ENCODE measurements at regions not wholly inside any gene's neighbourhood (a gene's known extent, or its start where the extent isn't known, plus 50 kb on each side); places are given as distances from the start of the nearest gene placed in this dataset.

GRCh38 chr13:90680826-90681225 lies 666.7 kb upstream of the MIR17HG start:
- DNase-seq (ENCODE audit: low read depth in 2 of 2, low spot score in 1 of 2) = no peak

- DNase-seq (ENCODE audit: low read depth in 2 of 2, low spot score in 1 of 2) = no peak
Observed at GRCh38 chr13:90683711-90684131, 663.8 kb upstream of the MIR17HG start.

- no peak for DNase-seq (ENCODE audit: low read depth in 2 of 2, low spot score in 1 of 2)
Observed at GRCh38 chr13:90686442-90686841, 661.0 kb upstream of the MIR17HG start.

GRCh38 chr13:90689111-90689510 lies 658.4 kb upstream of the MIR17HG start:
- no peak for DNase-seq (ENCODE audit: low read depth in 2 of 2, low spot score in 1 of 2)

GRCh38 chr13:90690458-90691080 lies 656.9 kb upstream of the MIR17HG start:
- no peak for DNase-seq (ENCODE audit: low read depth in 2 of 2, low spot score in 1 of 2)

- no peak for DNase-seq (ENCODE audit: low read depth in 2 of 2, low spot score in 1 of 2)
Observed at GRCh38 chr13:90696254-90696653, 651.2 kb upstream of the MIR17HG start.

- no peak for DNase-seq (ENCODE audit: low read depth in 2 of 2, low spot score in 1 of 2)
Observed at GRCh38 chr13:90696656-90697055, 650.8 kb upstream of the MIR17HG start.

GRCh38 chr13:90700340-90700739 lies 647.1 kb upstream of the MIR17HG start:
- no peak for DNase-seq (ENCODE audit: low read depth in 2 of 2, low spot score in 1 of 2)

- no peak for DNase-seq (ENCODE audit: low read depth in 2 of 2, low spot score in 1 of 2)
Observed at GRCh38 chr13:90701264-90701663, 646.2 kb upstream of the MIR17HG start.

- DNase-seq (ENCODE audit: low read depth in 2 of 2, low spot score in 1 of 2) = no peak
Observed at GRCh38 chr13:90702050-90702449, 645.4 kb upstream of the MIR17HG start.

- DNase-seq (ENCODE audit: low read depth in 2 of 2, low spot score in 1 of 2) = no peak
Observed at GRCh38 chr13:90706631-90707030, 640.9 kb upstream of the MIR17HG start.

GRCh38 chr13:90708128-90708527 lies 639.4 kb upstream of the MIR17HG start:
- DNase-seq (ENCODE audit: low read depth in 2 of 2, low spot score in 1 of 2) = no peak

- no peak for DNase-seq (ENCODE audit: low read depth in 2 of 2, low spot score in 1 of 2)
Observed at GRCh38 chr13:90709319-90709718, 638.2 kb upstream of the MIR17HG start.

- no peak for DNase-seq (ENCODE audit: low read depth in 2 of 2, low spot score in 1 of 2)
Observed at GRCh38 chr13:90710164-90710759, 637.2 kb upstream of the MIR17HG start.

- no peak for DNase-seq (ENCODE audit: low read depth in 2 of 2, low spot score in 1 of 2)
Observed at GRCh38 chr13:90713441-90714133, 633.9 kb upstream of the MIR17HG start.

GRCh38 chr13:90715485-90715884 lies 632.0 kb upstream of the MIR17HG start:
- DNase-seq (ENCODE audit: low read depth in 2 of 2, low spot score in 1 of 2) = no peak

GRCh38 chr13:90717451-90717936 lies 630.0 kb upstream of the MIR17HG start:
- no peak for DNase-seq (ENCODE audit: low read depth in 2 of 2, low spot score in 1 of 2)

- no peak for DNase-seq (ENCODE audit: low read depth in 2 of 2, low spot score in 1 of 2)
Observed at GRCh38 chr13:90719461-90719860, 628.0 kb upstream of the MIR17HG start.

- DNase-seq (ENCODE audit: low read depth in 2 of 2, low spot score in 1 of 2) = no peak
Observed at GRCh38 chr13:90721937-90722336, 625.5 kb upstream of the MIR17HG start.

- DNase-seq (ENCODE audit: low read depth in 2 of 2, low spot score in 1 of 2) = no peak
Observed at GRCh38 chr13:90723381-90723780, 624.1 kb upstream of the MIR17HG start.

GRCh38 chr13:90726375-90726774 lies 621.1 kb upstream of the MIR17HG start:
- DNase-seq (ENCODE audit: low read depth in 2 of 2, low spot score in 1 of 2) = no peak

GRCh38 chr13:90732049-90732448 lies 615.4 kb upstream of the MIR17HG start:
- no peak for DNase-seq (ENCODE audit: low read depth in 2 of 2, low spot score in 1 of 2)
